ENCODE measurements at regions not wholly inside any gene's neighbourhood (a gene's known extent, or its start where the extent isn't known, plus 50 kb on each side); places are given as distances from the start of the nearest gene placed in this dataset.

DNA sequence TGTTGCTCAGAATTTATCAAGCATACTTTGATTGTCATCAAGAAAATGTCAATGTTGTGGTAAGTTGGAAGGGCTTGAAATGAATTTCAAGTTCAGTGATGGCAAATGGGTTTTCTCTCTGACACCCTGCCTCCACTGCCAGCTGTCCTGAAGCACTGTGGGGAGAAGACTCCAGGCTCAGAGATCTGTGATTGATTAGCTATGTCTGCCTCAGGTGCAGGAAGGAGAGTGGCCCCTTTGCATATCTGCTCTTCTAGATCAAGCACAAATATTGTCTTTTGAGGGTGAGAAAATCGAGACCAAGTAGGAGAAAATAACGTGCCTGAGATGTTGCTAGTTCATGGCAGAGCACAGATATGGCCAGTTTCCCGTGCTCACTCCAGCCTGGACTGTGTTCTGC, 178.8 kb upstream of the GLI2 start:
- Histone ChIP-seq H3K4me1 (ENCODE audit: control insufficient read depth, insufficient read depth, low read length) (peaks cover 15% of the 10 kb centered on the region), H3K4me3 (ENCODE audit: low read depth, low read length) (no peak overlapping the region), H3K27ac (ENCODE audit: low read depth, low read length) (no peak overlapping the region), H3K9me3 (ENCODE audit: control insufficient read depth, insufficient read depth, low read length) (no peaks in the 10 kb centered on the region), H3K36me3 (ENCODE audit: control insufficient read depth, insufficient read depth, low read length) (no peaks in the 10 kb centered on the region), H3K27me3 (ENCODE audit: control insufficient read depth, insufficient read depth, low read length) (peaks cover 2% of the 10 kb centered on the region)
- DNase-seq (ENCODE audit: low read depth in 4 of 6, low spot score in 6 of 6) = no peak
- WGBS (ENCODE audit: insufficient coverage) = 85% methylated on average over 3 of the region's 3 CpGs

DNA sequence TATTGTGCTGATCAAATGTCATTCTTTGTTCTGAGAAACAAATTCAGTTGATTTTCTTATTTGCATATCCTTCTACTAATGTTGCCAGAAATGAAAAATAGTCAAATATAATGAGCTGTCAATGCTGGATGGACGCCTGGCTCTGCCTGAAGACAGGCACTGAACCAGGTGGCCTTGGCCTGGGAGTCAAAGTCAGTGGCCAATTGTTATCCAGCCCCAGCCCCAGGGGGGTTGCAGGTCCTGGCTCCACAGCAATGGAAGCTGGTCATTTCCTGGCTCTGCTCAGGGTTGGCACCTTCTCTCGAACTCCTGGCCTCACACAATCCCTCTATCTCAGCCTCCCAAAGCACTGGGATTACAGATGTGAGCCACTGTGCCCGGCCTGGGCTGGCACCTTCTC, 176.8 kb upstream of the GLI2 start:
- H3K27me3 ChIP-seq (ENCODE audit: control insufficient read depth, insufficient read depth, low read length) = peaks cover 2% of the 10 kb centered on the region
- no peaks in the 10 kb centered on the region for H3K4me1 ChIP-seq (ENCODE audit: control insufficient read depth, insufficient read depth, low read length)
- H3K9me3 ChIP-seq (ENCODE audit: control insufficient read depth, insufficient read depth, low read length) = no peaks in the 10 kb centered on the region
- WGBS (ENCODE audit: insufficient coverage) = 72% methylated on average over 3 of the region's 3 CpGs
- no peak overlapping the region for H3K4me3 ChIP-seq (ENCODE audit: low read depth, low read length)
- DNase-seq (ENCODE audit: low read depth in 4 of 6, low spot score in 6 of 6) = peak in 1 of 6 donors; percentile 52
- H3K36me3 ChIP-seq (ENCODE audit: control insufficient read depth, insufficient read depth, low read length) = no peaks in the 10 kb centered on the region
- H3K27ac ChIP-seq (ENCODE audit: low read depth, low read length) = no peak overlapping the region

DNA sequence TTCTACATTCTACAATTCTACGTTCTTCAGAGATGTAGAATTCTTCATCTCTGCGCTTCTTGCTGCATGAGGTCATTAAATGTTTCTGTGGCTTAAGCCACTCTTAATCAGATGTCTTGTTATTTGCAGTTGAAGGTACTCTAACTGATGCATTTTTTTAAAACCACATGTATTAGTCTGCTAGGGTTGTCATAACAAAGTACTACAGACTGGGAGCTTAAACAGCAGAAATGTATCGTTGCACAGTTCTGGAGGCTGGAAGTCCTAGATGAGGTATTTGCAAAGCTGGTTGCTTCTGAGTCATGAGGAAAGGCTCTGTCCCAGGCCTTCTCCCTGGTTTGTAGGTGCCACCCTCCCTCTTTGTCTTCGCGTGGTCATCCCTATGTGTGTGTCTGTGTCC, 176.3 kb upstream of the GLI2 start:
- Histone ChIP-seq H3K27me3 (ENCODE audit: control insufficient read depth, insufficient read depth, low read length) (peaks cover 2% of the 10 kb centered on the region), H3K36me3 (ENCODE audit: control insufficient read depth, insufficient read depth, low read length) (no peaks in the 10 kb centered on the region), H3K4me3 (ENCODE audit: low read depth, low read length) (no peak overlapping the region), H3K9me3 (ENCODE audit: control insufficient read depth, insufficient read depth, low read length) (no peaks in the 10 kb centered on the region), H3K4me1 (ENCODE audit: control insufficient read depth, insufficient read depth, low read length) (no peaks in the 10 kb centered on the region), H3K27ac (ENCODE audit: low read depth, low read length) (no peak overlapping the region)
- WGBS (ENCODE audit: insufficient coverage) = 89% methylated on average over 1 of the region's 5 CpGs
- DNase-seq (ENCODE audit: low read depth in 4 of 6, low spot score in 6 of 6) = no peak

DNA sequence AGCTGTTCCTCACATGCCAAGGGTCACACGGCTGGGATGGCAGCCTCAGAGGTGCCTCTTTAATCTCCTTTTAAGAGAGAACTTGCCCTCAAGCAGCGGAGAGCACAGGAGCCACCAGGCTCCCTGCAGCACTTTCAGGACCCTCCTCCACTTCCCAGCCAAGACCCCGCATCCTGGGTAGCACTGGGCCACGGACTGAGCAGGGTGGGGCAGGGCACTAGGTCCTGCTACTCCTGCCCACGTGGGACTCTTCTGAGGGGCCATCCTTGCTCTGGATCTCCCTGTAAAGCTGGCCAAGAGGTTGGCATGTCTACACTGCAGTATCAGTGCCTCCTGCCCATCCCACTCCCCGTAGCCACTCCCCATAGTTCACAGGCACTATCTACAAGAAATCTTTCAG, 175.3 kb upstream of the GLI2 start:
- Histone ChIP-seq H3K4me1 (ENCODE audit: control insufficient read depth, insufficient read depth, low read length) (peaks cover 4% of the 10 kb centered on the region), H3K27ac (ENCODE audit: low read depth, low read length) (no peak overlapping the region), H3K27me3 (ENCODE audit: control insufficient read depth, insufficient read depth, low read length) (peaks cover 2% of the 10 kb centered on the region), H3K4me3 (ENCODE audit: low read depth, low read length) (no peak overlapping the region), H3K36me3 (ENCODE audit: control insufficient read depth, insufficient read depth, low read length) (no peaks in the 10 kb centered on the region), H3K9me3 (ENCODE audit: control insufficient read depth, insufficient read depth, low read length) (no peaks in the 10 kb centered on the region)
- DNase-seq (ENCODE audit: low read depth in 4 of 6, low spot score in 6 of 6) = no peak
- 85% methylated on average over 6 of the region's 6 CpGs for WGBS (ENCODE audit: insufficient coverage)

DNA sequence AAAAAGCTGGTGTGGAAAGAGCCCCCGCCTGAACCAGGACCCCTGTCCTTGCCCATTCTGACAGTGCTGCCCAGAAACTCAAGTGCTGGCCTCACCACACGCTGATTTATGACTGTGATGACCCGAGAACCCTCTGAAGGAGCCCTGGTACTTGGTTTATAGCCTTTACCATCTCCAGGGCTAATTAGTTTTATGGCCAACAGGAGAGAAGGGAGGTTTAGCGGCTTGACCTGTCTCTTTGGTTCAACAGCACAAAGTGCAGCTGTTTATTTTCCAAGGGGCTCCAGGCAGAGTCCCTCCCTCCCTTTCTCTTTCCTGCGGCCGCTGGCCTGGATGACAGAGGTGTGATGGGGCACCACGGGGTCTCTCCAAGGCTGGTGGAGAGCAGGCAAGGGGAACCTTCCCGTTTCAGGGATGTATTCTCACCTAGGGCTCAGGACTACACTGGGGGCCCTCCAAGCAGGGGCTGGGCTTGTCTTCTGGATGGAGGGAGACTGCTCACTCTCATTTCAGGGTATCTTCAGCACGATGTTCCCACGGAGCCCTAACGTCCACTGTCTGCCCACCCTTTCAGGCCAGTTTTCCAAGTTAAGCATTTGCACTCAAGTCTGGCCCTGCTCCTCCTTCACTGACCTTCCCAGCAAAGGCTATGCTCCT, 174.2 kb upstream of the GLI2 start:
- Histone ChIP-seq H3K27ac (ENCODE audit: low read depth, low read length) (no peak overlapping the region), H3K4me3 (ENCODE audit: low read depth, low read length) (no peak overlapping the region), H3K36me3 (ENCODE audit: control insufficient read depth, insufficient read depth, low read length) (no peaks in the 10 kb centered on the region), H3K9me3 (ENCODE audit: control insufficient read depth, insufficient read depth, low read length) (no peaks in the 10 kb centered on the region), H3K27me3 (ENCODE audit: control insufficient read depth, insufficient read depth, low read length) (peaks cover 2% of the 10 kb centered on the region), H3K4me1 (ENCODE audit: control insufficient read depth, insufficient read depth, low read length) (peaks cover 7% of the 10 kb centered on the region)
- DNase-seq (ENCODE audit: low read depth in 4 of 6, low spot score in 6 of 6) = peak in 1 of 6 donors; percentile 48
- WGBS (ENCODE audit: insufficient coverage) = 74% methylated on average over 6 of the region's 11 CpGs

DNA sequence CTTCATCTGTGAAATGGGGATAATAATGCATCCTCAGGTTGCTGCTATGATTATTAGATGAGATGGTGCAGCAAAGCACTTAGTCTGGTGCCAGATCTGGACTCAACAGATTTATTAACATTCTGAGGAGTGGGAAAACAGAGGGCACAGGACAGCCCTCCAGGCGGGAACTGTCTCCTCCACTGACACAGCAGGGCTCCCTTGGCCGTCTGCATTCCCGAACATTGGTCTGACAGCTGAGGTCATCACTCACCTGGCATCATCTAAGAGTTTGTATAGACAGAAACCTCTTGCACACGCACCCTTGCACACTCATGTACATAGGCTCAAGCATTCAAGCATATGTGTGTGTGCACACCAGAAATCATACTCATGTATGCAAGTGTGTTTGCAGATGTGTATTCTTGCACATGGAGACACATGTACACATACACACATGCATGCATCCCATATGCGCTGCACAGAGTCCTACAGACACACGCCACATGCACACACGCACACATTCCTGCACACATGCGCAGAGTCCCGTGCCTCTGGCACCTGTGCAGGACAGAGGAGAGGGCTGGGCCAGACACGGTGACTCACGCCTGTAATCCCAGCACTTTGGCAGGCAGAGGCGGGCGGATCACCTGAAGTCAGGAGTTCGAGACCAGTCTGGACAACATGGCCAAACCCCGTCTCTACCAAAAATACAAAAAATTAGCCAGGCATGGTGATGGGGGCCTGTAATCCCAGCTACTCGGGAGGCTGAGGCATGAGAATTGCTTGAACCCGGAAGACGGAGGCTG, 173.3 kb upstream of the GLI2 start:
- 96% methylated on average over 17 of the region's 18 CpGs for WGBS (ENCODE audit: insufficient coverage)

DNA sequence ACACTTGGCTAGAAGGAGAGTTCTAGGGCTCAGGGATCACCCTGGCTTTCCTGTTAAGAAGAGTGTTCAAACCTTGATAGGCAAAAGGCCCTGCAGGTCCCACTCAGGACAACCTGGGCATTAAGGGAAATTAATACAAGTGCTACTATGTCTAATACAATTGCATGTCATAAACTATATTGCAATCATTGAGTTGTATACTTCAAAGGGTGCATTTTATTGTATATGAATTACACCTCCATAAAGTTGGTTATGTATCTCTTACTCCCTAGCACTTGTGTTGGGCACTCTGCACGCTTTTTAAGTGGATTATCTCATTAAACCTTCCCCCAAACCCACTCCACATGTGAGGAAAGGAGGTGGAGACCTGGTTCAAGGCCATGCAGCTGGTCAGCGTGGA, 172.1 kb upstream of the GLI2 start:
- Histone ChIP-seq H3K4me1 (ENCODE audit: control insufficient read depth, insufficient read depth, low read length) (peaks cover 21% of the 10 kb centered on the region), H3K27ac (ENCODE audit: low read depth, low read length) (no peak overlapping the region), H3K27me3 (ENCODE audit: control insufficient read depth, insufficient read depth, low read length) (peaks cover 2% of the 10 kb centered on the region), H3K9me3 (ENCODE audit: control insufficient read depth, insufficient read depth, low read length) (no peaks in the 10 kb centered on the region), H3K4me3 (ENCODE audit: low read depth, low read length) (no peak overlapping the region), H3K36me3 (ENCODE audit: control insufficient read depth, insufficient read depth, low read length) (no peaks in the 10 kb centered on the region)
- 88% methylated on average over 1 of the region's 2 CpGs for WGBS (ENCODE audit: insufficient coverage)
- no peak for DNase-seq (ENCODE audit: low read depth in 4 of 6, low spot score in 6 of 6)

More for the DNA sequence above, 173.3 kb upstream of the GLI2 start:
- Histone ChIP-seq H3K36me3 (ENCODE audit: control insufficient read depth, insufficient read depth, low read length) (no peaks in the 10 kb centered on the region), H3K4me3 (ENCODE audit: low read depth, low read length) (no peak overlapping the region), H3K4me1 (ENCODE audit: control insufficient read depth, insufficient read depth, low read length) (peaks cover 15% of the 10 kb centered on the region), H3K27me3 (ENCODE audit: control insufficient read depth, insufficient read depth, low read length) (peaks cover 2% of the 10 kb centered on the region), H3K27ac (ENCODE audit: low read depth, low read length) (no peak overlapping the region), H3K9me3 (ENCODE audit: control insufficient read depth, insufficient read depth, low read length) (no peaks in the 10 kb centered on the region)
- DNase-seq (ENCODE audit: low read depth in 4 of 6, low spot score in 6 of 6) = no peak

DNA sequence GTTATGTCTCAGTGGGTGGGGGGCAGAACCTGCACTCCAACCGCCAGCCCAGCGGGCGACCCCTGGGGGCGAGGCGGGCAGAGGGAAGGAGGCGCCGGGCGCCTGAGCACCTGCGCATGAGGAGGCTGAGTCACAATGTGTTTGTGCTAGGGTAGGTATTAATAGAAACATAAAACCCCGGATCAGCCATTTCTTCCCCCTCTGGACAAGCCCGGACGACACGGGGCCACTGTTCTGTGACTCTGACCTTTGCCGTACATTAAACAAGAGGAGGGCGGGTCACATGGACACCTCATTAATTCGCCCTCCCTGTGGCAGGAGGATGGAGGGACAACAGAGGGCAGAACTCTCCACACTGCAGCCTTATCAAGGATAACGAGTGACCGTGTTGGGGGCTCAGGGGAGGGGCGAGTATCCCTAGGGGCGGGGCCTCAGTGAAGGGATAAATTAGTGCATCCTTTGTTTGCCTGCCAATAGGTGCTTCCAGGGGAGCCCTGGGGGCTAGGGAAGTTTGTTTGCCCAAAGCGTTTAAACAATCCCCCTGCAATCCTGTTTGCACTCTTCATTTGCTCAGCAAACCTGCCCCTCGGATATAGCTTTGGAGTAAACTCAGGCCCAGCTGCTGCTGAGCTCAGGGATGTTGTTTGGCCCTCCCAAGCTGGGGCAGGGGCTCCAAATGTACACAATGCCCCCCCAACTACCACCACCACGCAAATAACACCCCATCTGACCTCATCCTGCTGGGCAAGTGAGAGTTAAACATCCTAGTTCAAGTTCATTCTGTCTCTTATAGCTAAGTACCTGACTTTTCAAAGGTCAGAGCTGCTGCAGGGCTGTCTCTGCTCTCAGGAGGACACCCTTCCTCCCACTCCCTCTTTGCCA, 171.2 kb upstream of the GLI2 start:
- no peak for DNase-seq (ENCODE audit: low read depth in 4 of 6, low spot score in 6 of 6)
- 27% methylated on average over 4 of the region's 23 CpGs for WGBS (ENCODE audit: insufficient coverage)
- H3K27ac ChIP-seq (ENCODE audit: low read depth, low read length) = no peak overlapping the region

DNA sequence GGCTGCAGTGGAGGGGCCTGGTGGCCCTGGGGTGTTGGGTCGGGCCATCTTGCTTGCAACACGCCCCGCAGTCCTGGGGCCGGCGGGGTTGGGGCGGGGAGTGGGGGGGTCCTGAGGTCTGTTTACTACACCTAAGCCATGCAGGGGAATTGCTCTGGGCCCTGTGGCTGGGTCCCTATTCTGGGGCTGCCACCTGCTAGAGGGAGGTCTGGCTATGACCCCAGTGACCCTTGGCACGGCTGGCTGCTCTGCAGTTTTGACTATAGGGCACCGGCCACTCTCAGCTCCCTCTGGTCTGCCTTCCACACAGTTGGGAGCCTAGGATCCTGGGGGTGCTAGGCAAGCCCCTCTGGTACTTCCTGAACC, 170.6 kb upstream of the GLI2 start:
- Histone ChIP-seq H3K27ac (ENCODE audit: low read depth, low read length) (no peak overlapping the region), H3K4me1 (ENCODE audit: control insufficient read depth, insufficient read depth, low read length) (peaks cover 25% of the 10 kb centered on the region), H3K27me3 (ENCODE audit: control insufficient read depth, insufficient read depth, low read length) (peaks cover 2% of the 10 kb centered on the region), H3K36me3 (ENCODE audit: control insufficient read depth, insufficient read depth, low read length) (no peaks in the 10 kb centered on the region), H3K9me3 (ENCODE audit: control insufficient read depth, insufficient read depth, low read length) (no peaks in the 10 kb centered on the region), H3K4me3 (ENCODE audit: low read depth, low read length) (no peak overlapping the region)
- WGBS (ENCODE audit: insufficient coverage) = 74% methylated on average over 4 of the region's 8 CpGs
- no peak for DNase-seq (ENCODE audit: low read depth in 4 of 6, low spot score in 6 of 6)

More for the DNA sequence above, 171.2 kb upstream of the GLI2 start:
- no peak overlapping the region for H3K4me3 ChIP-seq (ENCODE audit: low read depth, low read length)
- no peaks in the 10 kb centered on the region for H3K36me3 ChIP-seq (ENCODE audit: control insufficient read depth, insufficient read depth, low read length)
- H3K4me1 ChIP-seq (ENCODE audit: control insufficient read depth, insufficient read depth, low read length) = peaks cover 25% of the 10 kb centered on the region
- no peaks in the 10 kb centered on the region for H3K9me3 ChIP-seq (ENCODE audit: control insufficient read depth, insufficient read depth, low read length)
- peaks cover 2% of the 10 kb centered on the region for H3K27me3 ChIP-seq (ENCODE audit: control insufficient read depth, insufficient read depth, low read length)

All from spinal cord (tissue), 9 donors.